Kidney (tissue), 13 donors: ENCODE measurements at regions not wholly inside any gene's neighbourhood (a gene's known extent, or its start where the extent isn't known, plus 50 kb on each side); places are given as distances from the start of the nearest gene placed in this dataset.

ENCODE experiments used
- DNase-seq, 5 donors: peaks; one replicate each; pipeline ENCODE4 v3.0.0-alpha.2; 2013 to 2020
- FAIRE-seq: peaks from 2 replicates; lab custom pipeline; 2012; peaks lifted over from hg19 to GRCh38; lab: Jason Lieb, UNC
- H3K27ac ChIP-seq, 2 donors: one replicate each; pipeline ENCODE4 v1.7.0; 2013; ENCODE audit warnings: low read depth in 2 of 2, low read length in 2 of 2, inconsistent platforms in 1 of 2
- H3K27me3 ChIP-seq: one replicate; pipeline ENCODE4 v1.7.1; 2013; ENCODE audit warnings: low read length, inconsistent platforms; ENCODE audit not compliant: control insufficient read depth, insufficient read depth
- H3K36me3 ChIP-seq, 3 donors: one replicate each; pipeline versions ENCODE4 v1.7.0 to v1.7.1; 2013; ENCODE audit warnings: low read length in 3 of 3, control low read depth in 1 of 3, inconsistent platforms in 1 of 3; ENCODE audit not compliant: insufficient read depth in 3 of 3, control insufficient read depth in 2 of 3
- H3K4me1 ChIP-seq, 3 donors: one replicate each; pipeline versions ENCODE4 v1.7.0 to v1.7.1; 2013; ENCODE audit warnings: low read length in 3 of 3, inconsistent platforms in 1 of 3, low read depth in 1 of 3; ENCODE audit not compliant: control insufficient read depth in 2 of 3, insufficient read depth in 2 of 3
- H3K4me3 ChIP-seq, 3 donors: one replicate each; pipeline versions ENCODE4 v1.7.0 to v1.8.1; 2013; ENCODE audit warnings: low read length in 3 of 3, control low read depth in 1 of 3, inconsistent platforms in 1 of 3
- H3K9ac ChIP-seq, 3 donors: one replicate each; pipeline versions ENCODE4 v1.7.0 to v1.7.1; 2013; ENCODE audit warnings: low read length in 3 of 3, control low read depth in 1 of 3, inconsistent platforms in 1 of 3
- H3K9me3 ChIP-seq, 3 donors: one replicate each; pipeline versions ENCODE4 v1.7.0 to v1.7.1; 2013; ENCODE audit warnings: low read length in 3 of 3, control low read depth in 1 of 3, inconsistent platforms in 1 of 3; ENCODE audit not compliant: control insufficient read depth in 2 of 3, insufficient read depth in 1 of 3
- intact Hi-C: fragments of 100-400 bp; cut with DNase I; formaldehyde crosslinking; loops from one replicate; pipeline ENCODE4 v1.11.1; 2022
- TF ChIP-seq, protein P1 (sequence below): IDR thresholded peaks from 3 replicates; pipeline ENCODE4 v1.5.1; 2012; ENCODE audit warnings: mild to moderate bottlenecking, moderate library complexity, borderline replicate concordance; ENCODE audit not compliant: insufficient read depth; ENCODE audit errors: extremely low read depth
- donor health status: control.
- donor health status: control.
- donor health status: control.
- donor health status: control.
- donor health status: control.
- donor health status: DM: yes; HTN: yes; CAD: no.
- donor health status: Normal renal cell carcinoma (clear cell type).

GRCh38 chr3:41131224-41131623 lies 68.1 kb upstream of the CTNNB1 start:
- intact Hi-C loops: no loop called here

GRCh38 chr3:41137686-41138111 lies 61.6 kb upstream of the CTNNB1 start:
- DNase-seq (no peak), FAIRE-seq (no peak)
- H3K36me3 ChIP-seq: no peaks in the 10 kb centered on the region
- no peak overlapping the region for H3K9ac ChIP-seq
- H3K4me3 ChIP-seq: no peak overlapping the region
- intact Hi-C loops: no loop called here
- H3K27ac ChIP-seq: no peak overlapping the region
- no peaks in the 10 kb centered on the region for H3K9me3 ChIP-seq
- H3K27me3 ChIP-seq: no peaks in the 10 kb centered on the region
- TF ChIP-seq, protein P1, sequence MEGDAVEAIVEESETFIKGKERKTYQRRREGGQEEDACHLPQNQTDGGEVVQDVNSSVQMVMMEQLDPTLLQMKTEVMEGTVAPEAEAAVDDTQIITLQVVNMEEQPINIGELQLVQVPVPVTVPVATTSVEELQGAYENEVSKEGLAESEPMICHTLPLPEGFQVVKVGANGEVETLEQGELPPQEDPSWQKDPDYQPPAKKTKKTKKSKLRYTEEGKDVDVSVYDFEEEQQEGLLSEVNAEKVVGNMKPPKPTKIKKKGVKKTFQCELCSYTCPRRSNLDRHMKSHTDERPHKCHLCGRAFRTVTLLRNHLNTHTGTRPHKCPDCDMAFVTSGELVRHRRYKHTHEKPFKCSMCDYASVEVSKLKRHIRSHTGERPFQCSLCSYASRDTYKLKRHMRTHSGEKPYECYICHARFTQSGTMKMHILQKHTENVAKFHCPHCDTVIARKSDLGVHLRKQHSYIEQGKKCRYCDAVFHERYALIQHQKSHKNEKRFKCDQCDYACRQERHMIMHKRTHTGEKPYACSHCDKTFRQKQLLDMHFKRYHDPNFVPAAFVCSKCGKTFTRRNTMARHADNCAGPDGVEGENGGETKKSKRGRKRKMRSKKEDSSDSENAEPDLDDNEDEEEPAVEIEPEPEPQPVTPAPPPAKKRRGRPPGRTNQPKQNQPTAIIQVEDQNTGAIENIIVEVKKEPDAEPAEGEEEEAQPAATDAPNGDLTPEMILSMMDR: no peak
- H3K4me1 ChIP-seq: no peaks in the 10 kb centered on the region

More at GRCh38 chr3:41131224-41131623, 68.1 kb upstream of the CTNNB1 start:
- TF ChIP-seq, protein P1: no peak
- Histone ChIP-seq H3K9ac (no peak overlapping the region), H3K36me3 (no peaks in the 10 kb centered on the region), H3K27ac (no peak overlapping the region), H3K4me3 (no peak overlapping the region), H3K9me3 (peaks cover 0 to 6% (median 0%) of the 10 kb centered on the region in 3 donors), H3K4me1 (no peaks in the 10 kb centered on the region), H3K27me3 (no peaks in the 10 kb centered on the region)
- DNase-seq: no peak
- FAIRE-seq: no peak

GRCh38 chr3:41138146-41138545 lies 61.2 kb upstream of the CTNNB1 start:
- Histone ChIP-seq H3K27me3 (no peaks in the 10 kb centered on the region), H3K4me3 (no peak overlapping the region), H3K27ac (no peak overlapping the region), H3K36me3 (no peaks in the 10 kb centered on the region), H3K4me1 (no peaks in the 10 kb centered on the region), H3K9me3 (no peaks in the 10 kb centered on the region), H3K9ac (no peak overlapping the region)
- FAIRE-seq: no peak
- intact Hi-C loops: no loop called here
- TF ChIP-seq, protein P1: no peak
- DNase-seq: no peak

DNA sequence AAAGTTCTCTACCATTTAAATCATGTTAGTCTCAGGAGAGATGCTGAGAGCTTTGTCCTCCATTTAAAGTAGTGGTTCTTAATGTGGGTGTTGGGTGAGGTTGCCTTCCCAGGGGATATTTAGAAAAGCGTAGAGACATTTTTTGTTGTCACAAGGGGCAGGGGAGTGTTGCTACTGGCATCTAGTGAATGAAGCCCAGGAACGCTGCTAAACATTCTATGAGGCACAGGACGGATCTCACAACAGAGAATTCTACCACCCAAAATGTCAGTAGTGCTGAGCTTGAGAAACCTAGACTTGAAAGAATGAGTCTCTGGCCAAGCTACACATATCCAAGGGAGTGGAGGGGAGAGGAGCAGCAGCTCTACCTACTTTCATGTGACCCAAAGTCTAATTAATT lies 60.7 kb upstream of the CTNNB1 start:
- Histone ChIP-seq H3K27ac (no peak overlapping the region), H3K9me3 (no peaks in the 10 kb centered on the region), H3K4me3 (no peak overlapping the region), H3K27me3 (no peaks in the 10 kb centered on the region), H3K9ac (no peak overlapping the region), H3K4me1 (no peaks in the 10 kb centered on the region), H3K36me3 (no peaks in the 10 kb centered on the region)
- DNase-seq (no peak), FAIRE-seq (no peak)
- TF ChIP-seq, protein P1: no peak
- intact Hi-C loops: no loop called here
